K562 (cell line): ENCODE measurements at regions not wholly inside any gene's neighbourhood (a gene's known extent, or its start where the extent isn't known, plus 50 kb on each side); places are given as distances from the start of the nearest gene placed in this dataset.

ENCODE experiments used
- ATAC-seq: fragments of 200-7000 bp; cut with Tn5 transposase; 3 replicates; pipeline ENCODE4 v1.9.1; 2020; ENCODE audit warnings: moderate library complexity
- BruUV-seq: library from RNA; stranded (reverse); fragments of 400-500 nt; replicated peaks from 2 replicates; lab custom pipeline; 2021; lab: Mats Ljungman, UMichigan
- CTCF ChIA-PET: fragments of 300-600 bp; formaldehyde crosslinking; extraction: SDS; loops from one replicate; lab custom pipeline; 2021; ENCODE audit warnings: low intra/inter-chr PET ratio; lab: Yijun Ruan, JAX
- POLR2A ChIA-PET: fragments of 300-600, 350-650 bp; sonication (Branson Sonifier 250); formaldehyde crosslinking; extraction: SDS; loops from one replicate; lab custom pipeline; 2021; ENCODE audit warnings: antibody characterized with exemption, inconsistent platforms; lab: Yijun Ruan, JAX
- DNase-seq, 4 experiments: peaks; one replicate each; pipeline versions ENCODE4 v3.0.0 to v3.0.0-alpha.2; 2011 to 2018; ENCODE audit warnings: low spot score in 3 of 4, mixed read lengths in 3 of 4; ENCODE audit errors: extremely low read depth in 1 of 4
- FAIRE-seq: peaks from 2 replicates; lab custom pipeline; 2011; peaks lifted over from hg19 to GRCh38; lab: Jason Lieb, UNC
- H2AFZ ChIP-seq: 2 replicates; pipeline ENCODE4 v1.6.0; 2011; ENCODE audit warnings: low read depth, low read length, control low read depth, inconsistent platforms
- H3K27ac ChIP-seq: fragments of 200-600 bp; 3 replicates; pipeline ENCODE4 v1.8.0; 2011; ENCODE audit warnings: low read depth, mild to moderate bottlenecking, control low read depth, inconsistent platforms, low read length, moderate library complexity, mixed read lengths; ENCODE audit errors: extremely low read depth
- H3K27me3 ChIP-seq, 2 experiments: fragments of 300-600 bp in 1 of 2; 2 replicates in 1 of 2; 3 replicates in 1 of 2; pipeline versions ENCODE4 v1.6.0 to v1.8.0; 2011; ENCODE audit warnings: inconsistent platforms in 2 of 2, low read length in 2 of 2, mild to moderate bottlenecking in 1 of 2, mixed read lengths in 1 of 2, moderate library complexity in 1 of 2; ENCODE audit not compliant: control insufficient read depth in 2 of 2, insufficient read depth in 2 of 2
- H3K36me3 ChIP-seq: fragments of 300-600 bp; 3 replicates; pipeline ENCODE4 v1.8.0; 2011; ENCODE audit warnings: mild to moderate bottlenecking, low read length, inconsistent platforms; ENCODE audit not compliant: control insufficient read depth, insufficient read depth
- H3K4me1 ChIP-seq, 2 experiments: fragments of 200-600 bp in 1 of 2; replicated peaks in 1 of 2; 2 replicates in 1 of 2; 3 replicates in 1 of 2; pipeline versions ENCODE4 v1.5.1 to v1.8.0; 2011; ENCODE audit warnings: inconsistent platforms in 2 of 2, low read length in 2 of 2, mild to moderate bottlenecking in 1 of 2, mixed read lengths in 1 of 2, moderate library complexity in 1 of 2; ENCODE audit not compliant: control insufficient read depth in 2 of 2, insufficient read depth in 2 of 2
- H3K4me2 ChIP-seq: 2 replicates; pipeline ENCODE4 v1.6.1; 2011; ENCODE audit warnings: low read length, control low read depth, inconsistent platforms, mixed read lengths; ENCODE audit not compliant: insufficient read depth
- H3K4me3 ChIP-seq: fragments of 200-600 bp; sonication (generic), shearing (Covaris generic); 2 replicates; pipeline ENCODE4 v1.5.1; 2016; ENCODE audit warnings: control low read depth, inconsistent platforms
- H3K79me2 ChIP-seq: fragments of 200-600 bp; 3 replicates; pipeline ENCODE4 v1.8.0; 2011; ENCODE audit warnings: low read length, inconsistent platforms; ENCODE audit not compliant: control insufficient read depth, insufficient read depth
- H3K9ac ChIP-seq, 2 experiments: 2 replicates each; pipeline versions ENCODE4 v1.6.0 to v1.6.1; 2011; ENCODE audit warnings: low read depth in 2 of 2, low read length in 2 of 2, control low read depth in 1 of 2, inconsistent platforms in 1 of 2, mild to moderate bottlenecking in 1 of 2, mixed read lengths in 1 of 2; ENCODE audit not compliant: insufficient read depth in 1 of 2
- H3K9me1 ChIP-seq: one replicate; pipeline ENCODE4 v1.6.0; 2011; ENCODE audit warnings: inconsistent platforms, mild to moderate bottlenecking, low read length, moderate library complexity; ENCODE audit not compliant: control insufficient read depth, insufficient read depth
- H3K9me3 ChIP-seq: replicated peaks from 2 replicates; pipeline ENCODE4 v1.5.1; 2011; ENCODE audit warnings: low read depth, low read length, inconsistent platforms; ENCODE audit not compliant: control insufficient read depth, insufficient read depth
- H4K20me1 ChIP-seq: replicated peaks from 2 replicates; pipeline ENCODE4 v1.6.1; 2011; ENCODE audit warnings: low read length, inconsistent platforms, mixed read lengths; ENCODE audit not compliant: control insufficient read depth, insufficient read depth
- ARID3B ChIP-seq: fragments of 250-450 bp; sonication (Bioruptor Pico); IDR thresholded peaks from 2 replicates; pipeline ENCODE4 v1.4.0; 2020; ENCODE audit warnings: borderline replicate concordance
- CBFA2T3 ChIP-seq: fragments of 450-650 bp; IDR thresholded peaks from 2 replicates; pipeline ENCODE4 v1.6.1; 2017
- ERF ChIP-seq: fragments of 450-650 bp; formaldehyde crosslinking; IDR thresholded peaks from 2 replicates; pipeline ENCODE4 v1.4.0; 2020; ENCODE audit warnings: mild to moderate bottlenecking, mixed read lengths
- HDAC8 ChIP-seq: fragments of 450-650 bp; IDR thresholded peaks from 2 replicates; pipeline ENCODE4 v1.6.1; 2016; ENCODE audit warnings: mild to moderate bottlenecking, missing genetic modification characterization, moderate library complexity, missing compliant biosample characterization
- HEY1 ChIP-seq: fragments of 250-450 bp; sonication (Bioruptor Pico); IDR thresholded peaks from 2 replicates; pipeline ENCODE4 v1.5.0; 2020; ENCODE audit warnings: mild to moderate bottlenecking, moderate library complexity, borderline replicate concordance
- PPARD ChIP-seq: fragments of 250-450 bp; sonication (Bioruptor Pico); IDR thresholded peaks from 2 replicates; pipeline ENCODE4 v1.8.0; 2022; ENCODE audit warnings: inconsistent platforms, mild to moderate bottlenecking, moderate library complexity
- PRDM10 ChIP-seq: fragments of 450-650 bp; IDR thresholded peaks from 2 replicates; pipeline ENCODE4 v1.6.1; 2018; ENCODE audit not compliant: partially characterized antibody
- RBFOX2 ChIP-seq: fragments of 200-400 bp; formaldehyde crosslinking; IDR thresholded peaks from 2 replicates; pipeline ENCODE4 v1.6.1; 2017; ENCODE audit warnings: low read depth, mild to moderate bottlenecking, low read length, moderate library complexity
- TRIM24 ChIP-seq, 2 experiments: fragments of 450-650 bp; IDR thresholded peaks; 2 replicates each; pipeline ENCODE4 v1.6.1; 2016
- ZNF740 ChIP-seq, 3 experiments: fragments of 200-800 bp in 1 of 3; sonication (Bioruptor generic) in 1 of 3; sonication (generic) in 1 of 3; formaldehyde crosslinking in 1 of 3; IDR thresholded peaks; 2 replicates each; pipeline versions ENCODE4 v1.6.1 to v1.8.0; 2016 to 2022; ENCODE audit warnings: mild to moderate bottlenecking in 2 of 3, missing compliant biosample characterization in 2 of 3, missing genetic modification characterization in 2 of 3, missing genetic modification reagents in 1 of 3
- ZNF764 ChIP-seq: fragments of 250-450 bp; sonication (Bioruptor Pico); IDR thresholded peaks from 2 replicates; pipeline ENCODE4 v1.4.0; 2020; ENCODE audit warnings: low read depth, mild to moderate bottlenecking, moderate library complexity
- ZNF830 ChIP-seq: fragments of 250-450 bp; sonication (Bioruptor Pico); IDR thresholded peaks from 2 replicates; pipeline ENCODE4 v1.5.0; 2021; ENCODE audit warnings: mild to moderate bottlenecking
- WGBS: fragments of 100-300 bp; shearing (Covaris generic); methylation state at CpG from one replicate; pipeline ENCODE4 v1.1.6; 2016; ENCODE audit warnings: low coverage, mixed read lengths; ENCODE audit not compliant: insufficient coverage; ENCODE audit errors: missing lambda C conversion rate; 5-methylcytosine and 5-hydroxymethylcytosine counted together
- in situ Hi-C: fragments of 300-500 bp; cut with MboI; formaldehyde crosslinking; loops from 4 replicates; pipeline ENCODE4 v1.15.0; 2018; ENCODE audit warnings: inconsistent platforms, mixed read lengths
- intact Hi-C: fragments of 100-400 bp; cut with micrococcal nuclease; formaldehyde crosslinking; loops from 2 replicates; pipeline ENCODE4 v1.14.2; 2022

GRCh38 chr11:103807806-103808205, 228.6 kb upstream of the DDI1 start:
- H3K9ac ChIP-seq: no peak overlapping the region
- no peaks in the 10 kb centered on the region for H3K79me2 ChIP-seq
- in situ Hi-C loops (no loop called here), intact Hi-C loops (no loop called here)
- H3K36me3 ChIP-seq: no peaks in the 10 kb centered on the region
- ATAC-seq (no peak), FAIRE-seq (no peak), DNase-seq (no peak)
- no peaks in the 10 kb centered on the region for H3K27me3 ChIP-seq
- no peaks in the 10 kb centered on the region for H3K9me1 ChIP-seq
- BruUV-seq: no TSS peak
- no peak overlapping the region for H3K27ac ChIP-seq
- no peak overlapping the region for H2AFZ ChIP-seq
- no peaks in the 10 kb centered on the region for H4K20me1 ChIP-seq
- H3K9me3 ChIP-seq: no peaks in the 10 kb centered on the region
- CTCF ChIA-PET: no interaction called here
- WGBS: 0% methylated on average over 1 of the region's 1 CpG
- no peaks in the 10 kb centered on the region for H3K4me1 ChIP-seq
- POLR2A ChIA-PET: interaction anchor here (0.5 kb wide), 1 partner anchor 928 kb away, joined by 3 read pairs; no protein-coding TSS in a partner anchor
- H3K4me2 ChIP-seq: no peak overlapping the region
- no peak overlapping the region for H3K4me3 ChIP-seq
- TF ChIP-seq ERF (CRISPR knock-in tag) (no peak), PRDM10 (no peak), ARID3B (CRISPR knock-in tag) (no peak), ZNF764 (no peak), ZNF740 (CRISPR knock-in tag; IDR thresholded peaks at IDR 0.05) (no peak), ZNF740 (tag; IDR thresholded peaks at IDR 0.05) (no peak), ZNF830 (CRISPR knock-in tag) (no peak), RBFOX2 (no peak), PPARD (CRISPR knock-in tag) (no peak), HEY1 (CRISPR knock-in tag) (no peak), CBFA2T3 (no peak), TRIM24 (IDR thresholded peaks at IDR 0.05) (no peak), HDAC8 (tag) (no peak)
